Upper lobe of left lung (tissue), 6 donors: ENCODE measurements at regions not wholly inside any gene's neighbourhood (a gene's known extent, or its start where the extent isn't known, plus 50 kb on each side); places are given as distances from the start of the nearest gene placed in this dataset.
"Not testable (repeated sequence)": the region's sequence is repeated elsewhere in the genome, so short reads cannot be mapped to it uniquely, and the experiment has no call there.

Experiments
- ATAC-seq, 2 donors: fragments of 200-7000 bp; cut with Tn5 transposase; one replicate each; pipeline ENCODE4 v1.9.1; 2022; ENCODE audit warnings: mild to moderate bottlenecking in 2 of 2, moderate library complexity in 2 of 2; ENCODE audit not compliant: low FRiP score in 2 of 2
- DNase-seq, 2 donors: peaks; one replicate each; pipeline ENCODE4 v3.0.0-alpha.2; 2019 to 2020
- H3K27ac ChIP-seq, 4 donors: fragments of 200-600 bp; sonication (generic); one replicate each; pipeline ENCODE4 v1.5.1; 2016 to 2019
- H3K27me3 ChIP-seq, 4 donors: fragments of 200-600 bp; sonication (generic); one replicate each; pipeline ENCODE4 v1.5.1; 2017 to 2019
- H3K36me3 ChIP-seq, 4 donors: fragments of 200-600 bp; sonication (generic); one replicate each; pipeline ENCODE4 v1.5.1; 2016 to 2019
- H3K4me1 ChIP-seq, 4 donors: fragments of 200-600 bp; sonication (generic); one replicate each; pipeline ENCODE4 v1.5.1; 2018 to 2019
- H3K4me3 ChIP-seq, 4 donors: fragments of 200-600 bp; sonication (generic); one replicate each; pipeline ENCODE4 v1.5.1; 2017 to 2019; ENCODE audit warnings: mild to moderate bottlenecking in 2 of 4, moderate library complexity in 1 of 4
- H3K9me3 ChIP-seq, 4 donors: fragments of 200-600 bp; sonication (generic); one replicate each; pipeline ENCODE4 v1.5.1; 2018 to 2019
- EP300 ChIP-seq, 4 donors: sonication (generic); formaldehyde crosslinking; IDR thresholded peaks; one replicate each; pipeline ENCODE4 v1.5.1; 2017; ENCODE audit warnings: antibody characterized with exemption in 4 of 4, control low read depth in 2 of 4
- POLR2A ChIP-seq, 4 donors: fragments of 450-650 bp; IDR thresholded peaks; one replicate each; pipeline ENCODE4 v1.5.1; 2016 to 2017; ENCODE audit warnings: antibody characterized with exemption in 4 of 4, mild to moderate bottlenecking in 2 of 4
- POLR2AphosphoS5 ChIP-seq, 2 donors: sonication (generic); formaldehyde crosslinking; IDR thresholded peaks; one replicate each; pipeline ENCODE4 v1.5.1; 2017; ENCODE audit warnings: antibody characterized with exemption in 2 of 2
- WGBS, 2 donors: methylation state at CpG; one replicate each; pipeline ENCODE4 v1.1.5; 2017 to 2018; 5-methylcytosine and 5-hydroxymethylcytosine counted together
- TF ChIP-seq, protein P1 (sequence below), 6 experiments: fragments of 450-650 bp in 4 of 6; fragments of 200-600 bp in 2 of 6; sonication (generic) in 2 of 6; IDR thresholded peaks; one replicate each; pipeline ENCODE4 v1.5.1; 2016 to 2019; ENCODE audit warnings: antibody characterized with exemption in 6 of 6
- donor health status: DM: no; HTN: no; CAD: no; lungs with moderate emphysema.
- donor health status: DM: no; HTN: yes; CAD: no; lungs with severe emphysema.

DNA sequence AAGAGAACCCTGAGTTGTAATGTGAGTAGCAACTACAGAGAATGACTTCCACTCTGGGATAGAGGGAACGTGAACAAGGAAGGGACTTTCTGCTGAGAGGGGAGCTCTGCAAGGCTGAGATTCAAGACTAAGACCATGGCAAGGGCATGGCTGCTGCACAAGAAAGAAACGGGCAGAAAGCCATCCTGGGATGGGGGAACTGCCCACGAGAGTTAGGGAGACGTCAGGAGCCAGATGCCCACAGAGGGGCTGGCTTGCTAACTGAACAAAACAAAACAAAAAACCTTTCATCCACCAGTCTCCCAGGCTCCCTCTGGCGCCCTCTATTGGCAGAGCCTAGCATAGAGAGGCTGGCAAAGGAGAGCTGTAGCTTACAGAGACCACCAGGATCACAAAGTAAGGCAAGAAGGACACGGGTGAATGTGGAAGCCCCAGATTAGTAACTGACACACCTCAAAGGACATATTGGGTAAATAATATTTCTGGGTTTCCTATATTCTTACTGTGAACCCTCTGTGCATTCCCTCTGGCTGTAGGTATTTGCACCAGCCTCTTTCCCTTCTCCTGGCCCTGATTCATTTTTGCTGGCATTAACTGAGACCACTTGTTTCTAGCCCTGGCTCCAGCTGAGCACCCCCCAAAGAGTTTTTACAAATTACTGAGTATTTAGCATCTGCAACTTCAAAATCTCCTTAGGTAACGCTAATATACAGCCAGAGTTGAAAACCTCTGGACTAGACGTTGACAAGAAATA, 338.3 kb downstream of the EMP1 start:
- 42 to 45% methylated on average over 8 of the region's 8 CpGs for WGBS, 2 donors
- peak in 1 of 2 donors; percentile 38 for DNase-seq

DNA sequence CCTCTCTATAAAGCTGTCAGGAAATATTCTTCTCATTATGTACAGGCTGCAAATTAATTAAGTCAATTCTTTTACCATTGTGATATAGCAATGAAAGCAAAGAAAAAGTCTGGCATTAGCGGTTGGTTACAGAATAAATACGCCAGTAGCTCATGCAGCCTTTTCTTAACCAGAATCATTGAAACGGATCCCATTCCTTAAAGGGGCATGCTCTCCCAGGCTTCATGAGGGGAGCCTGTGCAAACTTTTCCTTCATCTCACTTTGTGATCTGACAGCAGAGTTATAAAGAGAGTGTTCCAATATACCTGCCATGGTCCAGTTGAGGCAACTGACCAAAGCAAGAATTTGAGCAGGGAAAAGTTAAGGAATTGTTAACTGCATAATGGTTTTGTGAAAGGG, 337.7 kb downstream of the EMP1 start:
- DNase-seq: no peak
- no peak overlapping the region for H3K27ac ChIP-seq
- no peak for TF ChIP-seq POLR2AphosphoS5 (IDR thresholded peaks at IDR 0.05)
- TF ChIP-seq, protein P1, sequence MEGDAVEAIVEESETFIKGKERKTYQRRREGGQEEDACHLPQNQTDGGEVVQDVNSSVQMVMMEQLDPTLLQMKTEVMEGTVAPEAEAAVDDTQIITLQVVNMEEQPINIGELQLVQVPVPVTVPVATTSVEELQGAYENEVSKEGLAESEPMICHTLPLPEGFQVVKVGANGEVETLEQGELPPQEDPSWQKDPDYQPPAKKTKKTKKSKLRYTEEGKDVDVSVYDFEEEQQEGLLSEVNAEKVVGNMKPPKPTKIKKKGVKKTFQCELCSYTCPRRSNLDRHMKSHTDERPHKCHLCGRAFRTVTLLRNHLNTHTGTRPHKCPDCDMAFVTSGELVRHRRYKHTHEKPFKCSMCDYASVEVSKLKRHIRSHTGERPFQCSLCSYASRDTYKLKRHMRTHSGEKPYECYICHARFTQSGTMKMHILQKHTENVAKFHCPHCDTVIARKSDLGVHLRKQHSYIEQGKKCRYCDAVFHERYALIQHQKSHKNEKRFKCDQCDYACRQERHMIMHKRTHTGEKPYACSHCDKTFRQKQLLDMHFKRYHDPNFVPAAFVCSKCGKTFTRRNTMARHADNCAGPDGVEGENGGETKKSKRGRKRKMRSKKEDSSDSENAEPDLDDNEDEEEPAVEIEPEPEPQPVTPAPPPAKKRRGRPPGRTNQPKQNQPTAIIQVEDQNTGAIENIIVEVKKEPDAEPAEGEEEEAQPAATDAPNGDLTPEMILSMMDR (IDR thresholded peaks at IDR 0.05): no peak
- TF ChIP-seq POLR2A (IDR thresholded peaks at IDR 0.05): no peak
- no peak for TF ChIP-seq EP300 (IDR thresholded peaks at IDR 0.05)
- H3K36me3 ChIP-seq: no peaks in the 10 kb centered on the region
- no peaks in the 10 kb centered on the region for H3K9me3 ChIP-seq
- no peak overlapping the region for H3K4me3 ChIP-seq
- 77 to 91% methylated on average over 3 of the region's 3 CpGs for WGBS, 2 donors
- ATAC-seq: peak in 1 of 2 donors; percentile 15
- peaks cover 0 to 2% (median 0%) of the 10 kb centered on the region in 4 donors for H3K4me1 ChIP-seq
- H3K27me3 ChIP-seq: no peaks in the 10 kb centered on the region

More for the DNA sequence above, 338.3 kb downstream of the EMP1 start:
- no peaks in the 10 kb centered on the region for H3K27me3 ChIP-seq
- no peak overlapping the region for H3K4me3 ChIP-seq
- no peaks in the 10 kb centered on the region for H3K9me3 ChIP-seq
- no peak for TF ChIP-seq POLR2A (IDR thresholded peaks at IDR 0.05)
- TF ChIP-seq, protein P1 (IDR thresholded peaks at IDR 0.05): peak; percentile 29 to 73 (median 60)
- H3K27ac ChIP-seq: no peak overlapping the region
- peaks cover 0 to 2% (median 0%) of the 10 kb centered on the region in 4 donors for H3K4me1 ChIP-seq
- peak in 1 of 2 donors; percentile 73 for ATAC-seq
- H3K36me3 ChIP-seq: no peaks in the 10 kb centered on the region

DNA sequence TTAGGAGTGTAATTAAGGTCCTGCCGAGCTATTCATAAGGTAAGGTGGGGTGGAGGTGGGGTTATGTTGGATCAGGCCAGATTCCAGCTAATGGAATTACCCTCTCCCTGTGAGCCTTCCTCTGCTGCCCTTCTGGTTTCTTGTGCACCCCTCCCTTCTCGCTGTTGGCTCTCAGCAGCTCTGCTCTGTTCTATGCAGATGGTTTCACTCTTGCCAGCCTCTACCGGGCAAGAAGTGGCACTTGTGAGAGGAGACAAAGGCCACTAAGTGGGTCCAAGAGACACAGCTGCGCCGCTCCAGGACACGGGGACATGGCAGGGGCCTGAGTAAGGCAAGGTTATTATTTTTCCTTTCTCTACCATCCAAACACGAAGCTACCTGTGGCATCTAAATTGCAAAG, 334.4 kb downstream of the EMP1 start:
- DNase-seq (peak in 1 of 2 donors; percentile 48), ATAC-seq (no peak)
- Histone ChIP-seq H3K27ac (no peak overlapping the region), H3K4me1 (peaks cover 0 to 2% (median 0%) of the 10 kb centered on the region in 4 donors), H3K27me3 (no peaks in the 10 kb centered on the region), H3K36me3 (no peaks in the 10 kb centered on the region), H3K9me3 (no peaks in the 10 kb centered on the region), H3K4me3 (no peak overlapping the region)
- 59 to 63% methylated on average over 7 of the region's 7 CpGs for WGBS, 2 donors
- TF ChIP-seq POLR2AphosphoS5 (IDR thresholded peaks at IDR 0.05) (no peak), POLR2A (IDR thresholded peaks at IDR 0.05) (no peak), EP300 (IDR thresholded peaks at IDR 0.05) (no peak)
- TF ChIP-seq, protein P1 (IDR thresholded peaks at IDR 0.05): no peak

DNA sequence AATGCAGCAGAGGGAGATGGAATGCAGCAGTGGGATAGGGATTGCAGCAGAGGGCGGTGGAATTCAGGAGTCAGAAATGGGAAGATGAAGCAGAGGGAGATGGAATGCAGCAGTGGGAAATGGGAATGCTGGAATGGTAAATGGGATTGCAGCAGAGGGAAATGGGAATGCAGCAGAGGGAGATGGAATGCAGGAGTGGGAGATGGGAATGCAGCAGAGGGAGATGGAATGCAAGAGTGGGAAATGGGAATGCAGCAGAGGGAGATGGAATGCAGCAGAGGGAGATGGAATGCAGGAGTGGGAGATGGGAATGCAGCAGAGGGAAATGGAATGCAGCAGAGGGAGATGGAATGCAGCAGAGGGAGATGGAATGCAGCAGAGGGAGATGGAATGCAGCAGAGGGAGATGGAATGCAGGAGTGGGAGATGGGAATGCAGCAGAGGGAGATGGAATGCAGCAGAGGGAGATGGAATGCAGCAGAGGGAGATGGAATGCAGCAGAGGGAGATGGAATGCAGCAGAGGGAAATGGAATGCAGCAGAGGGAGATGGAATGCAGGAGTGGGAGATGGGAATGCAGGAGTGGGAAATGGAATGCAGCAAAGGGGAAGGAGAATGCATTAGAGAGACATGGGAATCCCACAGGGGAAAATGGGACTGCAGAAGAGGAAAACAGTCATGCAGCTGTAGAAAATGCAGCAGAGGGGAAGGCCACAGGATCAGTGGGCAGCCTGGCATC, 329.8 kb downstream of the EMP1 start:
- not testable (repeated sequence) for ATAC-seq

DNA sequence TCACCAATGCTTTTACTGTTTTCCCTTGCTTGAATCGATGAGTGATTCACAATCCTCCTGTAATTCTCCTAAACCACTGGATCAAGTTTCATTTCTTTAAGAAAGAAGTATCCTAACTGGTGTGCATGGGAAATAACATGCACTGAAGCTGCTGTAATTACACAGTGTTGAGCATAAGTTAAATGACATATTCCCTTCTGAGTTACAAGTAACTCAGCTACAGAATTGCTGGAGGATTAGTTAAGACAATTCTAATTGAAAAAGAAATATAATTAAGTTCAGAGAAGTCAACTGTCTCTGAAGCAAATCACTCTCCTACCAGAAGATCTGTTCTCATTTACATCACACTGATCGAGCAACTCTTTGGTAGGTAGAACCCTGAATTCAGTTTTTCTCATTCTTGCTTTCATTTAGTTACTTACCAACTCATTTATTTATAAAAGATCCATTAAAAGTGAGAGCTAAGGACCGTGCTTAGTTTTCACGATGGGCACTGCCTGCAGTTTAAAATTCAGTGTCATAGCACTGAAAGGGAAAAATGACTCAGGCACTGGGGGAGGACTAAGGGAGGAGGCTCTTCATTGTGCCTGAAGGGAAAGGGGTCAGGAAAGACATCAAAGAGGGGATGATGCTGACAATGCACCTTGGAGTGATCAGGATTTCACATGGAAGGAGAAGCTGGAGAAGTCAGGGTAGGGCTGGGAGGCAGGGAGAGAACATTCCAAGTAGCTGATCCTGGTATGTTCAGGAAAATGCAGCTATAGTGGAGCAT, 327.2 kb downstream of the EMP1 start:
- Histone ChIP-seq H3K4me1 (no peaks in the 10 kb centered on the region), H3K36me3 (no peaks in the 10 kb centered on the region), H3K4me3 (no peak overlapping the region), H3K9me3 (no peaks in the 10 kb centered on the region), H3K27ac (no peak overlapping the region), H3K27me3 (no peaks in the 10 kb centered on the region)
- ATAC-seq (no peak), DNase-seq (no peak)
- TF ChIP-seq POLR2AphosphoS5 (IDR thresholded peaks at IDR 0.05): no peak
- TF ChIP-seq POLR2A (IDR thresholded peaks at IDR 0.05): no peak
- TF ChIP-seq, protein P1 (IDR thresholded peaks at IDR 0.05): no peak
- TF ChIP-seq EP300 (IDR thresholded peaks at IDR 0.05): no peak
- 80 to 81% methylated on average over 4 of the region's 4 CpGs for WGBS, 2 donors

More for the DNA sequence above, 329.8 kb downstream of the EMP1 start:
- not testable (repeated sequence) for H3K9me3 ChIP-seq, H3K4me1 ChIP-seq, H3K36me3 ChIP-seq, DNase-seq, H3K27me3 ChIP-seq, H3K27ac ChIP-seq, H3K4me3 ChIP-seq
- 78 to 82% methylated on average over 1 of the region's 1 CpG for WGBS, 2 donors

DNA sequence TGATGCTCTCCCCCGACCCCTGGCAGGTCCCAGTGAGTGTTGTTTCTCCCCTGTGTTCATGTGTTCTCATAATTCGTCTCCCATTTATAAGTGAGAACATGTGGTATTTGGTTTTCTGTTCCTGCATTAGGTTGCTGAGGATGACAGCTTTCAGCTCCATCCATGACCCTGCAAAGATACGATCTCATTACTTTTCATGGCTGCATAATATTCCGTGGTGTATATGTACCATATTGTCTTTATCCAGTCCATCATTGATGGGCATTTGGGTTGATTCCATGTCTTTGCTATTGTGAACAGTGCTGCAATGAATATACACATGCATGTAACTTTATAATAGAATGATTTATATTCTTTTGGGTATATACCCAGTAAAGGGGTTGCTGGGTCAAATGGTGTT, 321.5 kb downstream of the EMP1 start:
- not testable (repeated sequence) for ATAC-seq, H3K27ac ChIP-seq, H3K36me3 ChIP-seq, H3K4me1 ChIP-seq, H3K9me3 ChIP-seq, H3K27me3 ChIP-seq, DNase-seq, H3K4me3 ChIP-seq
- WGBS, 2 donors: 84 to 89% methylated on average over 4 of the region's 4 CpGs
